Stomach (tissue), 8 donors: ENCODE measurements at regions not wholly inside any gene's neighbourhood (a gene's known extent, or its start where the extent isn't known, plus 50 kb on each side); places are given as distances from the start of the nearest gene placed in this dataset.

Source experiments
- DNase-seq, 2 donors: peaks; one replicate each; pipeline versions ENCODE4 v3.0.0 to v3.0.0-alpha.2; 2013 to 2019
- H3K27ac ChIP-seq, 5 donors: fragments of 200-600 bp in 4 of 5; sonication (generic) in 4 of 5; one replicate each; pipeline ENCODE4 v1.5.1; 2013 to 2019; ENCODE audit warnings: mild to moderate bottlenecking in 1 of 5, moderate library complexity in 1 of 5
- H3K27me3 ChIP-seq, 3 donors: fragments of 200-600 bp; sonication (generic); one replicate each; pipeline ENCODE4 v1.5.1; 2017 to 2019; ENCODE audit warnings: mixed run types in 1 of 3
- H3K36me3 ChIP-seq, 4 donors: fragments of 200-600 bp; sonication (generic); 1 replicate in 3 of 4; 2 replicates in 1 of 4; pipeline ENCODE4 v1.5.1; 2016 to 2019
- H3K4me1 ChIP-seq, 4 donors: fragments of 200-600 bp; sonication (generic); one replicate each; pipeline ENCODE4 v1.5.1; 2016 to 2019
- H3K4me3 ChIP-seq, 4 donors: fragments of 200-600 bp; sonication (generic) in 3 of 4; one replicate each; pipeline ENCODE4 v1.5.1; 2016 to 2019; ENCODE audit warnings: mild to moderate bottlenecking in 1 of 4
- H3K9me3 ChIP-seq, 4 donors: fragments of 200-600 bp; sonication (generic); one replicate each; pipeline ENCODE4 v1.5.1; 2016 to 2019
- CTCF ChIP-seq, 7 experiments: fragments of 450-650 bp in 4 of 7; fragments of 200-600 bp in 3 of 7; sonication (generic) in 3 of 7; IDR thresholded peaks; one replicate each; pipeline ENCODE4 v1.5.1; 2016 to 2019; ENCODE audit warnings: antibody characterized with exemption in 7 of 7, control low read depth in 2 of 7, mild to moderate bottlenecking in 1 of 7
- EP300 ChIP-seq: sonication (generic); formaldehyde crosslinking; IDR thresholded peaks from one replicate; pipeline ENCODE4 v1.6.1; 2017; ENCODE audit warnings: antibody characterized with exemption
- POLR2A ChIP-seq, 4 donors: fragments of 450-650 bp; IDR thresholded peaks; one replicate each; pipeline ENCODE4 v1.6.1; 2016; ENCODE audit warnings: antibody characterized with exemption in 4 of 4, control low read depth in 2 of 4, mild to moderate bottlenecking in 1 of 4, moderate library complexity in 1 of 4
- POLR2AphosphoS5 ChIP-seq, 3 donors: sonication (generic); formaldehyde crosslinking; IDR thresholded peaks; one replicate each; pipeline ENCODE4 v1.6.1; 2016; ENCODE audit warnings: antibody characterized with exemption in 3 of 3
- WGBS, 5 donors: extraction: QIAGEN DNeasy Blood & Tissue Kit in 3 of 5; methylation state at CpG; one replicate each; pipeline versions ENCODE4 v1.1.5 to v1.1.7; 2013 to 2018; 5-methylcytosine and 5-hydroxymethylcytosine counted together
- intact Hi-C: fragments of 100-400 bp; cut with DNase I; formaldehyde crosslinking; loops from one replicate; pipeline ENCODE4 v1.15.1; 2023; ENCODE audit warnings: low total_unique reads
- donor health status: healthy with polysubstance abuse.
- donor health status: Bipolar disorder and iron deficiency.
- donor health status: healthy.

GRCh38 chr5:5558638-5559527 lies 136.4 kb downstream of the ICE1 start:
- no peaks in the 10 kb centered on the region for H3K27me3 ChIP-seq
- H3K27ac ChIP-seq = no peak overlapping the region
- no peak overlapping the region for H3K4me3 ChIP-seq
- no peaks in the 10 kb centered on the region for H3K36me3 ChIP-seq
- TF ChIP-seq POLR2AphosphoS5 (IDR thresholded peaks at IDR 0.05) = no peak
- no peak for TF ChIP-seq EP300
- no peaks in the 10 kb centered on the region for H3K9me3 ChIP-seq
- intact Hi-C loops = no loop called here
- 46 to 56% (median 52%) methylated on average over 15 of the region's 15 CpGs for WGBS, 5 donors
- H3K4me1 ChIP-seq = peaks cover 0 to 8% (median 0%) of the 10 kb centered on the region in 4 donors
- DNase-seq = no peak

- H3K9me3 ChIP-seq = no peaks in the 10 kb centered on the region
These were observed 135.6 kb downstream of the ICE1 start for GRCh38 chr5:5558102-5558501.

GRCh38 chr5:5551499-5551898 lies 129.0 kb downstream of the ICE1 start:
- TF ChIP-seq CTCF (IDR thresholded peaks at IDR 0.05) = no peak
- no peak for TF ChIP-seq EP300
- TF ChIP-seq POLR2AphosphoS5 (IDR thresholded peaks at IDR 0.05) = no peak
- no peak for TF ChIP-seq POLR2A (IDR thresholded peaks at IDR 0.05)
- no peaks in the 10 kb centered on the region for H3K4me1 ChIP-seq
- no peaks in the 10 kb centered on the region for H3K27me3 ChIP-seq
- H3K36me3 ChIP-seq = no peaks in the 10 kb centered on the region
- H3K9me3 ChIP-seq = peaks cover 0 to 4% (median 0%) of the 10 kb centered on the region in 4 donors
- no peak for DNase-seq
- H3K4me3 ChIP-seq = no peak overlapping the region
- H3K27ac ChIP-seq = no peak overlapping the region
- WGBS, 5 donors = 79 to 88% (median 86%) methylated on average over 4 of the region's 4 CpGs
- intact Hi-C loops = no loop called here

More at GRCh38 chr5:5558102-5558501, 135.6 kb downstream of the ICE1 start:
- Histone ChIP-seq H3K27me3 (no peaks in the 10 kb centered on the region), H3K27ac (no peak overlapping the region), H3K4me3 (no peak overlapping the region), H3K36me3 (no peaks in the 10 kb centered on the region), H3K4me1 (peaks cover 0 to 8% (median 0%) of the 10 kb centered on the region in 4 donors)
- WGBS, 5 donors = 69 to 87% (median 80%) methylated on average over 6 of the region's 6 CpGs
- TF ChIP-seq CTCF (IDR thresholded peaks at IDR 0.05) (no peak), EP300 (no peak), POLR2AphosphoS5 (IDR thresholded peaks at IDR 0.05) (no peak), POLR2A (IDR thresholded peaks at IDR 0.05) (no peak)
- no peak for DNase-seq
- intact Hi-C loops = no loop called here

- Histone ChIP-seq H3K9me3 (peaks cover 0 to 4% (median 0%) of the 10 kb centered on the region in 4 donors), H3K27ac (no peak overlapping the region), H3K27me3 (no peaks in the 10 kb centered on the region), H3K36me3 (no peaks in the 10 kb centered on the region), H3K4me3 (no peak overlapping the region), H3K4me1 (no peaks in the 10 kb centered on the region)
- 59 to 89% (median 73%) methylated on average over 3 of the region's 3 CpGs for WGBS, 5 donors
- DNase-seq = no peak
- TF ChIP-seq EP300 (no peak), POLR2AphosphoS5 (IDR thresholded peaks at IDR 0.05) (no peak), CTCF (IDR thresholded peaks at IDR 0.05) (no peak), POLR2A (IDR thresholded peaks at IDR 0.05) (no peak)
- intact Hi-C loops = no loop called here
These were observed 123.9 kb downstream of the ICE1 start for GRCh38 chr5:5546408-5546807.
